ENCODE measurements at regions not wholly inside any gene's neighbourhood (a gene's known extent, or its start where the extent isn't known, plus 50 kb on each side); places are given as distances from the start of the nearest gene placed in this dataset.

DNA sequence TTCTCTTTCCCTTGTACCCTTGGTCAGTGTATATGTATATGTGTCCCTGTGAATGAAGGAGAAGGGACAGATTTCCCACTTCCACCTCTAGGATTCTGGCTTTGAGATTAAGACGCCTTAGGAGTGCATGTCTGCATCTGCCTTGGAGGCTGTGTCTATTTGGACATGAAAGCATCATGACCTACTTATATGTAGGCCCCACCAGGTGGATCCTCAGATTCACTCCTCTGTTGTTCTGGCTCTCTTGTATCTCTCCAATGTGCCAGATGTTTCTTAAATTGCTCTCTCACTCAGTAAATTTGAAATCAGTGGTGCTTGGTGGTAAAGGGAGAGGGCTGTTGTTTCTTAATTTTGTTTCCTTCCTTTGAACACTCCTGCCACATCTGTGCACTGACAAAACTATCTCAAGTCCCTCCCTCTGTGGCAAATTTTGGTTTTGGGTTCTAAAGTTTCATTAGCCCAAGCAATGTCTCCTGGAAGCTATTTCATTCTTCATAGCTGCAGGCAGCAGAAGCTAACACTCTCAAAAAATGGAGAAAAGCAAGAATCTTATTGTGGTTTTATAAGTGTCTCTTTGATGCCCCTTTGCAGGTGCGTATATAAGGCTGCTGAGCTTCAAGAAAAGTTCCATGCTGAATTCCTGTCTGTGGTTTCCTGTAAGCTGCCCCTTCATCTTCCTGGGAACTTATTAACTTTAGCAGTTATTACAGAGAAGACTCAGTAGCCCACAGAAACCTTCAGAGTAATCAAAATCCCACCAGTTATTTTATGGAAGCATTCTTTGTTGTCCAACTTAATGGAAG is 179.7 kb upstream of the SETBP1 start:
- CTCF ChIA-PET (ENCODE audit: partially characterized antibody) = no interaction called here
- H3K4me3 Mint-ChIP-seq = no peak overlapping the region

GRCh38 chr18:44502221-44502620 is 178.5 kb upstream of the SETBP1 start:
- Mint-ChIP-seq H3K9me3 (peaks cover 0 to 2% (median 0%) of the 10 kb centered on the region in 8 donors), H3K4me1 (no peaks in the 10 kb centered on the region), H3K27me3 (no peaks in the 10 kb centered on the region), H3K36me3 (no peaks in the 10 kb centered on the region), H3K4me3 (no peak overlapping the region), H3K27ac (no peak overlapping the region)
- Histone ChIP-seq H3K36me3 (ENCODE audit: insufficient read depth, low read length) (no peaks in the 10 kb centered on the region), H3K4me3 (ENCODE audit: low read length in 2 of 2) (no peak overlapping the region), H3K27me3 (ENCODE audit: insufficient read depth, low read length) (no peaks in the 10 kb centered on the region), H3K4me1 (ENCODE audit: insufficient read depth, low read length) (no peaks in the 10 kb centered on the region), H3K9me3 (ENCODE audit: control insufficient read depth in 1 of 2, low read length in 2 of 2) (no peaks in the 10 kb centered on the region), H3K27ac (ENCODE audit: low read depth, low read length) (no peak overlapping the region)
- ChIA-PET CTCF (ENCODE audit: partially characterized antibody) (no interaction called here), POLR2A (ENCODE audit: partially characterized antibody) (no interaction called here)
- no peak for DNase-seq
- intact Hi-C loops (cut with micrococcal nuclease) = no loop called here

More for the DNA sequence above, 179.7 kb upstream of the SETBP1 start:
- DNase-seq = no peak
- H3K27ac Mint-ChIP-seq = no peak overlapping the region
- Histone ChIP-seq H3K4me1 (ENCODE audit: insufficient read depth, low read length) (no peaks in the 10 kb centered on the region), H3K27me3 (ENCODE audit: insufficient read depth, low read length) (no peaks in the 10 kb centered on the region), H3K36me3 (ENCODE audit: insufficient read depth, low read length) (no peaks in the 10 kb centered on the region), H3K4me3 (ENCODE audit: low read length in 2 of 2) (no peak overlapping the region), H3K9me3 (ENCODE audit: control insufficient read depth in 1 of 2, low read length in 2 of 2) (no peaks in the 10 kb centered on the region), H3K27ac (ENCODE audit: low read depth, low read length) (no peak overlapping the region)
- peaks cover 0 to 2% (median 0%) of the 10 kb centered on the region in 8 donors for H3K9me3 Mint-ChIP-seq
- intact Hi-C loops (cut with micrococcal nuclease) = no loop called here
- no peaks in the 10 kb centered on the region for H3K36me3 Mint-ChIP-seq
- H3K4me1 Mint-ChIP-seq = no peaks in the 10 kb centered on the region
- no peaks in the 10 kb centered on the region for H3K27me3 Mint-ChIP-seq
- POLR2A ChIA-PET (ENCODE audit: partially characterized antibody) = no interaction called here

GRCh38 chr18:44502790-44503189 is 177.9 kb upstream of the SETBP1 start:
- Histone ChIP-seq H3K27me3 (ENCODE audit: insufficient read depth, low read length) (no peaks in the 10 kb centered on the region), H3K27ac (ENCODE audit: low read depth, low read length) (no peak overlapping the region), H3K4me3 (ENCODE audit: low read length in 2 of 2) (no peak overlapping the region), H3K4me1 (ENCODE audit: insufficient read depth, low read length) (no peaks in the 10 kb centered on the region), H3K36me3 (ENCODE audit: insufficient read depth, low read length) (no peaks in the 10 kb centered on the region), H3K9me3 (ENCODE audit: control insufficient read depth in 1 of 2, low read length in 2 of 2) (no peaks in the 10 kb centered on the region)
- DNase-seq = no peak
- intact Hi-C loops (cut with micrococcal nuclease) = no loop called here
- H3K27ac Mint-ChIP-seq = no peak overlapping the region
- ChIA-PET POLR2A (ENCODE audit: partially characterized antibody) (no interaction called here), CTCF (ENCODE audit: partially characterized antibody) (no interaction called here)
- H3K4me1 Mint-ChIP-seq = no peaks in the 10 kb centered on the region
- peaks cover 0 to 2% (median 0%) of the 10 kb centered on the region in 8 donors for H3K9me3 Mint-ChIP-seq
- no peak overlapping the region for H3K4me3 Mint-ChIP-seq
- no peaks in the 10 kb centered on the region for H3K27me3 Mint-ChIP-seq
- no peaks in the 10 kb centered on the region for H3K36me3 Mint-ChIP-seq

DNA sequence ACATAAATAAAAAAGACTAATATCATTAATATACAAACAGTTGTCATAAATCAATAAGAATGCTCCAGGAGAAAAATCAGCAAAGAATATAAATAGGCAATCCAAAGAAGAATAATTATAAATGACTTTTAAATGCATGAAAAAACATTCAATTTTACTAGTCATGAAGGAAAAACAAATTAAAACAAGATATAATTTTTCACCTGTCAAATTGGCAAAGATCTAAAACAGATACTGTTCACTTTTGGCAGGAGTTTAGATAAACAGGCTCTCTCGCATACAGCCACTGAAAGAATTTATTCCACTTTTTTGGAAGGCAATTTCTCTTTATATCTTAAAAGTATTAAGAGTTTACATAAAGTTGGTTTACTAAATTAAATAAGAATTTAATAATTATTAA is 176.8 kb upstream of the SETBP1 start:
- peaks cover 0 to 2% (median 0%) of the 10 kb centered on the region in 8 donors for H3K9me3 Mint-ChIP-seq
- H3K4me1 Mint-ChIP-seq = no peaks in the 10 kb centered on the region
- Histone ChIP-seq H3K36me3 (ENCODE audit: insufficient read depth, low read length) (no peaks in the 10 kb centered on the region), H3K27me3 (ENCODE audit: insufficient read depth, low read length) (no peaks in the 10 kb centered on the region), H3K27ac (ENCODE audit: low read depth, low read length) (no peak overlapping the region), H3K4me3 (ENCODE audit: low read length in 2 of 2) (no peak overlapping the region), H3K9me3 (ENCODE audit: control insufficient read depth in 1 of 2, low read length in 2 of 2) (no peaks in the 10 kb centered on the region), H3K4me1 (ENCODE audit: insufficient read depth, low read length) (no peaks in the 10 kb centered on the region)
- no peak for DNase-seq
- POLR2A ChIA-PET (ENCODE audit: partially characterized antibody) = no interaction called here
- no peak overlapping the region for H3K27ac Mint-ChIP-seq
- no peak overlapping the region for H3K4me3 Mint-ChIP-seq
- H3K27me3 Mint-ChIP-seq = no peaks in the 10 kb centered on the region
- intact Hi-C loops (cut with micrococcal nuclease) = no loop called here
- CTCF ChIA-PET (ENCODE audit: partially characterized antibody) = no interaction called here
- no peaks in the 10 kb centered on the region for H3K36me3 Mint-ChIP-seq

DNA sequence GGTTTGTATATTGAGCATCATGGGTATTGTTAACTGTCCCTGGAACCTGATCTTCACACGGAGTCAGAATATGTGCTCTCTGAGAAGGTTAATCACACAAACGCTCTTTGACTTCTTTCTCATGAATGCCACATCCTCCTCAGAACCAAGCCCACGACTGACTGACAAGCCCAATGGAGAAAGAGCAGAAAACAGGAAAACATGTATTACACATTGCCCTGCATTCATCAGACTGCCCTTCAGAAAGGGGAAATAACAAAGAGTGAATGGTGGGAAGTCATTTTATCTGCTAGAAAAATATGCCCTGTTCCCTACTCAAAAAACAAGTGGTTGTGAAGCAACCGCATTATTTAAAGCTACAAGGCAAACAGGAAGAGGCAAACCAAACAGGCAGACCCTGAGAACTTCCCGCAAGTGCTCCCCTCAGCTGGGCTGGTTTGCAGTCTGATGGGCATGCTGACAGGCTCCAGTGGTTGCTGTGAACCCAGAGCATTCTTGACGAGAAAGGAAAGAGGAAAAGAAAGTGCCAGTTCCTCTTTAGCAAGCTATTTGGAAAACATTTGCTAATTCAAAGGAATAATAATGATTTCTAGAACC is 172.9 kb upstream of the SETBP1 start:
- no peak overlapping the region for H3K4me3 Mint-ChIP-seq
- H3K9me3 Mint-ChIP-seq = no peaks in the 10 kb centered on the region
- Histone ChIP-seq H3K9me3 (ENCODE audit: control insufficient read depth in 1 of 2, low read length in 2 of 2) (no peaks in the 10 kb centered on the region), H3K27me3 (ENCODE audit: insufficient read depth, low read length) (no peaks in the 10 kb centered on the region), H3K4me3 (ENCODE audit: low read length in 2 of 2) (no peak overlapping the region), H3K27ac (ENCODE audit: low read depth, low read length) (no peak overlapping the region), H3K36me3 (ENCODE audit: insufficient read depth, low read length) (no peaks in the 10 kb centered on the region), H3K4me1 (ENCODE audit: insufficient read depth, low read length) (no peaks in the 10 kb centered on the region)
- no peak overlapping the region for H3K27ac Mint-ChIP-seq
- no peaks in the 10 kb centered on the region for H3K4me1 Mint-ChIP-seq
- ChIA-PET POLR2A (ENCODE audit: partially characterized antibody) (no interaction called here), CTCF (ENCODE audit: partially characterized antibody) (no interaction called here)
- intact Hi-C loops (cut with micrococcal nuclease) = no loop called here
- peaks cover 1 to 3% of the 10 kb centered on the region in 2 donors for H3K27me3 Mint-ChIP-seq
- no peak for DNase-seq
- H3K36me3 Mint-ChIP-seq = no peaks in the 10 kb centered on the region

DNA sequence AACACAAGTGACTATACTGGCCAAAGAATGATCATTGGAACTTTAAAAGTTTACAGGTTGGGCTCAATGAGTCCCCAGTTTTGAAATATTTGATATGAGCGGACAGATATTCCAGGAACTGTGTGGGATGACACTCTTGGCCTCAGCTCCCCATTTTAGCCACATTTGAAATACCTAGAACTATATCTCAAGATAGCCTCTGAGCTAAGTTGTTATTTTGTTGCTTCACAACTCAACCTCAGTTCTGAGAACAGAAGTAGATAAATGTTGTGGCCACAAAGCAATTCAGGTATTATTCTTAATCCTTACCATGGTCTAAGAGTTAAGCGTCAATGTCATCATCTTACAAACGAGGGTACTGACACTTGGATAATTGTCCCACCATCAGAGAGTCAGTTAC is 172.2 kb upstream of the SETBP1 start:
- intact Hi-C loops (cut with micrococcal nuclease) = no loop called here
- no peak overlapping the region for H3K27ac Mint-ChIP-seq
- Histone ChIP-seq H3K36me3 (ENCODE audit: insufficient read depth, low read length) (no peaks in the 10 kb centered on the region), H3K27me3 (ENCODE audit: insufficient read depth, low read length) (no peaks in the 10 kb centered on the region), H3K9me3 (ENCODE audit: control insufficient read depth in 1 of 2, low read length in 2 of 2) (no peaks in the 10 kb centered on the region), H3K27ac (ENCODE audit: low read depth, low read length) (no peak overlapping the region), H3K4me3 (ENCODE audit: low read length in 2 of 2) (no peak overlapping the region), H3K4me1 (ENCODE audit: insufficient read depth, low read length) (no peaks in the 10 kb centered on the region)
- H3K36me3 Mint-ChIP-seq = no peaks in the 10 kb centered on the region
- peaks cover 1 to 3% of the 10 kb centered on the region in 2 donors for H3K27me3 Mint-ChIP-seq
- ChIA-PET POLR2A (ENCODE audit: partially characterized antibody) (no interaction called here), CTCF (ENCODE audit: partially characterized antibody) (no interaction called here)
- H3K9me3 Mint-ChIP-seq = no peaks in the 10 kb centered on the region
- no peaks in the 10 kb centered on the region for H3K4me1 Mint-ChIP-seq
- DNase-seq = no peak
- no peak overlapping the region for H3K4me3 Mint-ChIP-seq

GRCh38 chr18:44509048-44509447 is 171.6 kb upstream of the SETBP1 start:
- Histone ChIP-seq H3K27me3 (ENCODE audit: insufficient read depth, low read length) (no peaks in the 10 kb centered on the region), H3K4me1 (ENCODE audit: insufficient read depth, low read length) (no peaks in the 10 kb centered on the region), H3K9me3 (ENCODE audit: control insufficient read depth in 1 of 2, low read length in 2 of 2) (no peaks in the 10 kb centered on the region), H3K4me3 (ENCODE audit: low read length in 2 of 2) (no peak overlapping the region), H3K36me3 (ENCODE audit: insufficient read depth, low read length) (no peaks in the 10 kb centered on the region), H3K27ac (ENCODE audit: low read depth, low read length) (no peak overlapping the region)
- no peak for DNase-seq
- Mint-ChIP-seq H3K9me3 (no peaks in the 10 kb centered on the region), H3K4me3 (no peak overlapping the region), H3K4me1 (no peaks in the 10 kb centered on the region), H3K36me3 (no peaks in the 10 kb centered on the region), H3K27ac (no peak overlapping the region), H3K27me3 (peaks cover 1 to 3% of the 10 kb centered on the region in 2 donors)
- ChIA-PET POLR2A (ENCODE audit: partially characterized antibody) (no interaction called here), CTCF (ENCODE audit: partially characterized antibody) (no interaction called here)
- intact Hi-C loops (cut with micrococcal nuclease) = no loop called here

All from CD4-positive, alpha-beta memory T cell (primary cell).